ENCODE measurements at regions not wholly inside any gene's neighbourhood (a gene's known extent, or its start where the extent isn't known, plus 50 kb on each side); places are given as distances from the start of the nearest gene placed in this dataset.

- Histone ChIP-seq H4K20me1 (ENCODE audit: control insufficient read depth, extremely low read depth, insufficient read depth, low read length) (no peaks in the 10 kb centered on the region), H2AFZ (ENCODE audit: control insufficient read depth, low read length) (no peak overlapping the region), H3K27ac (ENCODE audit: control insufficient read depth, insufficient read depth, low read length) (no peak overlapping the region), H3K4me2 (ENCODE audit: control insufficient read depth, extremely low read depth, insufficient read depth, low read depth, low read length) (no peak overlapping the region), H3K9me1 (ENCODE audit: control insufficient read depth, extremely low read depth, insufficient read depth, low read length) (no peaks in the 10 kb centered on the region), H3K9me3 (ENCODE audit: control insufficient read depth, low read depth, low read length) (no peaks in the 10 kb centered on the region), H3K36me3 (ENCODE audit: control insufficient read depth in 2 of 2, extremely low read depth in 1 of 2, insufficient read depth in 2 of 2, low read length in 2 of 2) (no peaks in the 10 kb centered on the region), H3K9ac (ENCODE audit: control insufficient read depth, extremely low read depth, insufficient read depth, low read length) (no peak overlapping the region), H3K4me1 (ENCODE audit: control insufficient read depth, extremely low read depth, insufficient read depth, low read length) (peaks cover 4% of the 10 kb centered on the region), H3K79me2 (ENCODE audit: control insufficient read depth, insufficient read depth, low read length) (no peaks in the 10 kb centered on the region), H3K4me3 (ENCODE audit: control insufficient read depth in 2 of 3, extremely low read depth in 1 of 3, insufficient read depth in 2 of 3, low read depth in 1 of 3, low read length in 3 of 3) (no peak overlapping the region), H3K27me3 (ENCODE audit: control insufficient read depth, extremely low read depth, insufficient read depth, low read length) (no peaks in the 10 kb centered on the region)
- FAIRE-seq (no peak), DNase-seq (ENCODE audit: low read depth, low spot score) (no peak)
- TF ChIP-seq, protein P1, sequence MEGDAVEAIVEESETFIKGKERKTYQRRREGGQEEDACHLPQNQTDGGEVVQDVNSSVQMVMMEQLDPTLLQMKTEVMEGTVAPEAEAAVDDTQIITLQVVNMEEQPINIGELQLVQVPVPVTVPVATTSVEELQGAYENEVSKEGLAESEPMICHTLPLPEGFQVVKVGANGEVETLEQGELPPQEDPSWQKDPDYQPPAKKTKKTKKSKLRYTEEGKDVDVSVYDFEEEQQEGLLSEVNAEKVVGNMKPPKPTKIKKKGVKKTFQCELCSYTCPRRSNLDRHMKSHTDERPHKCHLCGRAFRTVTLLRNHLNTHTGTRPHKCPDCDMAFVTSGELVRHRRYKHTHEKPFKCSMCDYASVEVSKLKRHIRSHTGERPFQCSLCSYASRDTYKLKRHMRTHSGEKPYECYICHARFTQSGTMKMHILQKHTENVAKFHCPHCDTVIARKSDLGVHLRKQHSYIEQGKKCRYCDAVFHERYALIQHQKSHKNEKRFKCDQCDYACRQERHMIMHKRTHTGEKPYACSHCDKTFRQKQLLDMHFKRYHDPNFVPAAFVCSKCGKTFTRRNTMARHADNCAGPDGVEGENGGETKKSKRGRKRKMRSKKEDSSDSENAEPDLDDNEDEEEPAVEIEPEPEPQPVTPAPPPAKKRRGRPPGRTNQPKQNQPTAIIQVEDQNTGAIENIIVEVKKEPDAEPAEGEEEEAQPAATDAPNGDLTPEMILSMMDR (optimal IDR thresholded peaks at IDR 0.05 in 1 of 3, IDR thresholded peaks at IDR 0.05 in 1 of 3, conservative IDR thresholded peaks at IDR 0.05 in 1 of 3; ENCODE audit: extremely low read depth in 1 of 3, insufficient read depth in 2 of 3, low read length in 3 of 3), result no peak
- no peak for TF ChIP-seq EZH2 (IDR thresholded peaks at IDR 0.05; ENCODE audit: low read length)
- dilution Hi-C loops (cut with MboI; ENCODE audit: extremely low pct_ligation_motif_present, low sequenced_read_pairs), result no loop called here
These were observed 486.0 kb downstream of the RMST start for GRCh38 chr12:97948591-97948990.

DNA sequence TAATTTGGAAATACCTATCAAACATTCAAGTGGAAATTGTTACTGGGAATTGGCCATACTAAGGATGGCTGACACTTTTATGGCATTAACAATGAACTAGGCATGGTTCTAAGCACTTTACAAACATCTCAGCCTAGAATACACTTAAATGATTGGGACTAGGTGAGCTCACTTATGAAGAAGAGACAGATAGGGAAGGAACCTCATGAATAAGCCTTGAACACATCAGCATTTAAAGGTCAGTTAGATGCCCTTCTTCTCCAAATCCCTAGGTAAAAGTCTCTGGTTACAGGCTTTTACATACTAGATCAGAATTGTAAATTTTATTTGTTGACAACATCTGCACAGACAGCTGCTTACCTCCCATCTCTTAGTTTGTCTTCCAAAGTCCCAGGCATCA, 488.6 kb downstream of the RMST start:
- dilution Hi-C loops (cut with MboI; ENCODE audit: extremely low pct_ligation_motif_present, low sequenced_read_pairs), result no loop called here
- Histone ChIP-seq H3K79me2 (ENCODE audit: control insufficient read depth, insufficient read depth, low read length) (no peaks in the 10 kb centered on the region), H3K4me3 (ENCODE audit: control insufficient read depth in 2 of 3, extremely low read depth in 1 of 3, insufficient read depth in 2 of 3, low read depth in 1 of 3, low read length in 3 of 3) (no peak overlapping the region), H3K9me3 (ENCODE audit: control insufficient read depth, low read depth, low read length) (no peaks in the 10 kb centered on the region), H3K9me1 (ENCODE audit: control insufficient read depth, extremely low read depth, insufficient read depth, low read length) (no peaks in the 10 kb centered on the region), H3K4me1 (ENCODE audit: control insufficient read depth, extremely low read depth, insufficient read depth, low read length) (no peaks in the 10 kb centered on the region), H3K4me2 (ENCODE audit: control insufficient read depth, extremely low read depth, insufficient read depth, low read depth, low read length) (no peak overlapping the region), H3K27me3 (ENCODE audit: control insufficient read depth, extremely low read depth, insufficient read depth, low read length) (no peaks in the 10 kb centered on the region), H3K9ac (ENCODE audit: control insufficient read depth, extremely low read depth, insufficient read depth, low read length) (no peak overlapping the region), H4K20me1 (ENCODE audit: control insufficient read depth, extremely low read depth, insufficient read depth, low read length) (no peaks in the 10 kb centered on the region), H3K27ac (ENCODE audit: control insufficient read depth, insufficient read depth, low read length) (no peak overlapping the region), H2AFZ (ENCODE audit: control insufficient read depth, low read length) (no peak overlapping the region), H3K36me3 (ENCODE audit: control insufficient read depth in 2 of 2, extremely low read depth in 1 of 2, insufficient read depth in 2 of 2, low read length in 2 of 2) (no peaks in the 10 kb centered on the region)
- TF ChIP-seq, protein P1 (optimal IDR thresholded peaks at IDR 0.05 in 1 of 3, IDR thresholded peaks at IDR 0.05 in 1 of 3, conservative IDR thresholded peaks at IDR 0.05 in 1 of 3; ENCODE audit: extremely low read depth in 1 of 3, insufficient read depth in 2 of 3, low read length in 3 of 3), result no peak
- TF ChIP-seq EZH2 (IDR thresholded peaks at IDR 0.05; ENCODE audit: low read length), result no peak
- no peak for DNase-seq (ENCODE audit: low read depth, low spot score)
- no peak for FAIRE-seq

All from keratinocyte (primary cell).